H1 (cell line): ENCODE measurements at regions not wholly inside any gene's neighbourhood (a gene's known extent, or its start where the extent isn't known, plus 50 kb on each side); places are given as distances from the start of the nearest gene placed in this dataset.

Experiments used
- CTCF ChIA-PET: fragments of 300-600 bp; sonication (Branson Sonifier 250); formaldehyde crosslinking; loops from one replicate; lab custom pipeline; 2021; ENCODE audit not compliant: partially characterized antibody; lab: Charles Lee
- POLR2A ChIA-PET: fragments of 300-600 bp; sonication (Branson Sonifier 250); formaldehyde crosslinking; loops from one replicate; lab custom pipeline; 2021; ENCODE audit warnings: inconsistent platforms; ENCODE audit not compliant: partially characterized antibody; lab: Charles Lee
- DNase-seq, 2 experiments: peaks; one replicate each; pipeline versions ENCODE4 v3.0.0 to v3.0.0-alpha.2; 2010 to 2022; ENCODE audit warnings: low spot score in 2 of 2, low read depth in 1 of 2, mixed read lengths in 1 of 2
- FAIRE-seq: peaks from 2 replicates; lab custom pipeline; 2011; peaks lifted over from hg19 to GRCh38; lab: Jason Lieb, UNC
- H2AFZ ChIP-seq: 2 replicates; pipeline ENCODE4 v1.8.1; 2012; ENCODE audit warnings: low read length, inconsistent platforms
- H2AK5ac ChIP-seq: 2 replicates; pipeline ENCODE4 v1.6.1; 2013; ENCODE audit warnings: low read depth, low read length
- H2BK120ac ChIP-seq: replicated peaks from 2 replicates; pipeline ENCODE3; 2013; ENCODE audit warnings: low read depth, low read length, inconsistent platforms
- H2BK12ac ChIP-seq: 2 replicates; pipeline ENCODE4 v1.6.1; 2013; ENCODE audit warnings: low read depth, low read length
- H2BK15ac ChIP-seq: 2 replicates; pipeline ENCODE4 v1.6.1; 2013; ENCODE audit warnings: low read length
- H2BK20ac ChIP-seq: 2 replicates; pipeline ENCODE4 v1.6.1; 2013; ENCODE audit warnings: low read length
- H2BK5ac ChIP-seq: 2 replicates; pipeline ENCODE4 v1.6.1; 2013; ENCODE audit warnings: low read depth, low read length
- H3K14ac ChIP-seq: 2 replicates; pipeline ENCODE4 v1.6.1; 2013; ENCODE audit warnings: inconsistent platforms; ENCODE audit not compliant: insufficient read length
- H3K18ac ChIP-seq: 2 replicates; pipeline ENCODE4 v1.6.1; 2013; ENCODE audit warnings: low read length; ENCODE audit errors: extremely low read depth
- H3K23ac ChIP-seq: 2 replicates; pipeline ENCODE4 v1.6.1; 2013; ENCODE audit warnings: inconsistent platforms; ENCODE audit not compliant: insufficient read length
- H3K23me2 ChIP-seq: 2 replicates; pipeline ENCODE4 v1.6.1; 2013; ENCODE audit warnings: low read depth, low read length
- H3K27ac ChIP-seq: 2 replicates; pipeline ENCODE4 v1.6.1; 2011; ENCODE audit warnings: low read depth, low read length, inconsistent platforms
- H3K27me3 ChIP-seq, 4 experiments: replicated peaks in 1 of 4; 1 replicate in 1 of 4; 2 replicates in 3 of 4; pipeline versions ENCODE4 v1.6.1 to v1.8.1; 2011 to 2013; ENCODE audit warnings: low read length in 3 of 4, mild to moderate bottlenecking in 3 of 4, inconsistent platforms in 2 of 4, mixed read lengths in 2 of 4, moderate library complexity in 1 of 4; ENCODE audit not compliant: control insufficient read depth in 3 of 4, insufficient read depth in 3 of 4; ENCODE audit errors: extremely low read depth in 1 of 4
- H3K36me3 ChIP-seq, 4 experiments: 2 replicates each; pipeline versions ENCODE4 v1.6.1 to v1.8.1; 2011 to 2013; ENCODE audit warnings: mild to moderate bottlenecking in 4 of 4, low read length in 3 of 4, moderate library complexity in 2 of 4, control low read depth in 1 of 4, inconsistent platforms in 1 of 4; ENCODE audit not compliant: insufficient read depth in 4 of 4, control insufficient read depth in 2 of 4
- H3K4ac ChIP-seq: replicated peaks from 2 replicates; pipeline ENCODE3; 2013; ENCODE audit warnings: low read length, low read depth, mixed read lengths, inconsistent platforms; ENCODE audit not compliant: insufficient read length
- H3K4me1 ChIP-seq, 4 experiments: replicated peaks in 1 of 4; 1 replicate in 1 of 4; 2 replicates in 3 of 4; pipeline versions ENCODE4 v1.6.1 to v1.8.1; 2011 to 2013; ENCODE audit warnings: low read length in 3 of 4, inconsistent platforms in 2 of 4, mixed read lengths in 1 of 4; ENCODE audit not compliant: insufficient read depth in 4 of 4, control insufficient read depth in 3 of 4
- H3K4me2 ChIP-seq, 2 experiments: 2 replicates each; pipeline versions ENCODE4 v1.6.1 to v1.8.1; 2011 to 2013; ENCODE audit warnings: low read depth in 2 of 2, low read length in 2 of 2, control low read depth in 1 of 2, inconsistent platforms in 1 of 2, mild to moderate bottlenecking in 1 of 2; ENCODE audit not compliant: insufficient read depth in 1 of 2
- H3K4me3 ChIP-seq, 4 experiments: fragments of 200-600, 300-600 bp in 1 of 4; sonication (generic), shearing (Covaris generic), sonication (Bioruptor Twin) in 1 of 4; 2 replicates each; pipeline versions ENCODE4 v1.5.1 to v1.8.1; 2011 to 2016; ENCODE audit warnings: low read length in 4 of 4, low read depth in 3 of 4, control low read depth in 2 of 4, inconsistent platforms in 2 of 4, mild to moderate bottlenecking in 2 of 4, mixed read lengths in 1 of 4, moderate library complexity in 1 of 4; ENCODE audit not compliant: insufficient read depth in 2 of 4; ENCODE audit errors: extremely low read depth in 1 of 4
- H3K56ac ChIP-seq: replicated peaks from 2 replicates; pipeline ENCODE3; 2013; ENCODE audit warnings: low read depth, mild to moderate bottlenecking, mixed read lengths, low read length, inconsistent platforms; ENCODE audit not compliant: insufficient read length
- H3K79me1 ChIP-seq: 2 replicates; pipeline ENCODE4 v1.6.1; 2013; ENCODE audit warnings: low read depth, low read length, control low read depth
- H3K79me2 ChIP-seq, 2 experiments: 2 replicates each; pipeline versions ENCODE4 v1.6.1 to v1.8.1; 2012 to 2013; ENCODE audit warnings: low read length in 2 of 2, mild to moderate bottlenecking in 2 of 2, inconsistent platforms in 1 of 2; ENCODE audit not compliant: insufficient read depth in 2 of 2, control insufficient read depth in 1 of 2
- H3K9ac ChIP-seq, 4 experiments: replicated peaks in 1 of 4; 1 replicate in 1 of 4; 2 replicates in 3 of 4; pipeline versions ENCODE4 v1.6.1 to v1.8.1; 2011 to 2013; ENCODE audit warnings: low read depth in 3 of 4, low read length in 3 of 4, control low read depth in 2 of 4, mild to moderate bottlenecking in 2 of 4, moderate library complexity in 2 of 4, inconsistent platforms in 1 of 4; ENCODE audit errors: extremely low read depth in 1 of 4
- H3K9me3 ChIP-seq, 2 experiments: 2 replicates each; pipeline versions ENCODE4 v1.6.1 to v1.8.1; 2012 to 2013; ENCODE audit warnings: mild to moderate bottlenecking in 2 of 2, moderate library complexity in 2 of 2, control low read depth in 1 of 2, inconsistent platforms in 1 of 2, low read depth in 1 of 2, low read length in 1 of 2, mixed read lengths in 1 of 2; ENCODE audit not compliant: insufficient read depth in 2 of 2
- H4K20me1 ChIP-seq, 2 experiments: replicated peaks in 1 of 2; 2 replicates each; pipeline versions ENCODE3 to v1.8.1; 2011 to 2013; ENCODE audit warnings: inconsistent platforms in 2 of 2, low read length in 2 of 2, mild to moderate bottlenecking in 1 of 2; ENCODE audit not compliant: insufficient read depth in 2 of 2, control insufficient read depth in 1 of 2
- H4K5ac ChIP-seq: 2 replicates; pipeline ENCODE4 v1.6.1; 2013; ENCODE audit warnings: low read length, low read depth, mixed read lengths, inconsistent platforms; ENCODE audit not compliant: insufficient read length
- H4K8ac ChIP-seq: 2 replicates; pipeline ENCODE4 v1.8.0; 2013; ENCODE audit warnings: mild to moderate bottlenecking, moderate library complexity, low read length, inconsistent platforms; ENCODE audit not compliant: insufficient read depth; ENCODE audit errors: extremely low read depth
- H4K91ac ChIP-seq: replicated peaks from 2 replicates; pipeline ENCODE3; 2013; ENCODE audit warnings: low read length, mixed read lengths, inconsistent platforms; ENCODE audit not compliant: insufficient read length
- BCL11A ChIP-seq, 2 experiments: IDR thresholded peaks; one replicate each; pipeline ENCODE4 v1.6.1; 2011; ENCODE audit warnings: low read depth in 2 of 2, low read length in 2 of 2, mild to moderate bottlenecking in 2 of 2
- BRCA1 ChIP-seq: IDR thresholded peaks from 2 replicates; pipeline ENCODE4 v1.6.1; 2012; ENCODE audit warnings: low read depth, low read length, improper control_type of control experiment
- CREB1 ChIP-seq: IDR thresholded peaks from 2 replicates; pipeline ENCODE4 v1.6.1; 2012; ENCODE audit warnings: inconsistent platforms
- CTCF ChIP-seq, 3 experiments: IDR thresholded peaks; 1 replicate in 2 of 3; 2 replicates in 1 of 3; pipeline versions ENCODE4 v1.5.1 to v1.6.1; 2011; ENCODE audit warnings: low read length in 3 of 3, mild to moderate bottlenecking in 3 of 3, inconsistent platforms in 2 of 3, low read depth in 1 of 3, moderate library complexity in 1 of 3; ENCODE audit not compliant: insufficient read depth in 1 of 3; ENCODE audit errors: control extremely low read depth in 1 of 3
- KDM4A ChIP-seq: IDR thresholded peaks from one replicate; pipeline ENCODE4 v1.7.1; 2012; ENCODE audit warnings: low read depth, mild to moderate bottlenecking, moderate library complexity, low read length, inconsistent platforms; ENCODE audit not compliant: severe bottlenecking
- KDM5A ChIP-seq: fragments of 200-600 bp; IDR thresholded peaks from 2 replicates; pipeline ENCODE4 v1.7.1; 2012; ENCODE audit warnings: mild to moderate bottlenecking, low read length, inconsistent platforms, mixed read lengths
- RAD21 ChIP-seq, 2 experiments: IDR thresholded peaks in 1 of 2; conservative IDR thresholded peaks in 1 of 2; 2 replicates each; pipeline ENCODE4 v1.6.1; 2011; ENCODE audit warnings: low read depth in 2 of 2, low read length in 2 of 2, improper control_type of control experiment in 1 of 2, inconsistent platforms in 1 of 2, mild to moderate bottlenecking in 1 of 2, moderate library complexity in 1 of 2
- SIRT6 ChIP-seq: IDR thresholded peaks from one replicate; pipeline ENCODE4 v1.7.1; 2012; ENCODE audit warnings: low read length, inconsistent platforms
- SRF ChIP-seq: IDR thresholded peaks from 2 replicates; pipeline ENCODE4 v1.6.1; 2011; ENCODE audit warnings: mild to moderate bottlenecking, low read depth, low read length, moderate library complexity
- TEAD4 ChIP-seq: IDR thresholded peaks from 2 replicates; pipeline ENCODE4 v1.6.1; 2012; ENCODE audit warnings: low read depth, low read length, inconsistent platforms, mixed read lengths
- YY1 ChIP-seq: IDR thresholded peaks from 2 replicates; pipeline ENCODE4 v1.6.1; 2011; ENCODE audit warnings: low read depth, mild to moderate bottlenecking, low read length
- ZNF274 ChIP-seq: IDR thresholded peaks from 2 replicates; pipeline ENCODE4 v1.7.0; 2012; ENCODE audit warnings: low read length, borderline replicate concordance; ENCODE audit errors: extremely low read depth
- WGBS, 2 experiments: shearing (Covaris generic) in 1 of 2; methylation state at CpG; one replicate each; pipeline versions ENCODE4 v1.1.6 to v1.1.7; 2013 to 2015; ENCODE audit warnings: low lambda C conversion rate in 2 of 2, mixed read lengths in 2 of 2, inconsistent platforms in 1 of 2, low coverage in 1 of 2, missing lambda C conversion rate in 1 of 2; ENCODE audit not compliant: insufficient replicate concordance in 2 of 2, insufficient coverage in 1 of 2, insufficient read length in 1 of 2; ENCODE audit errors: extremely low coverage in 1 of 2, missing lambda C conversion rate in 1 of 2; 5-methylcytosine and 5-hydroxymethylcytosine counted together
- TF ChIP-seq, protein P1 (sequence below): IDR thresholded peaks from 2 replicates; pipeline ENCODE4 v1.6.1; 2011; ENCODE audit warnings: low read depth, mild to moderate bottlenecking, low read length; ENCODE audit not compliant: insufficient read depth

GRCh38 chr3:162658003-162658402 lies 1161.4 kb downstream of the OTOL1 start:
- WGBS, 2 experiments = 88% methylated on average over 1 of the region's 1 CpG; no CpG with 5 or more reads in 1 of the 2 experiments
- Histone ChIP-seq H3K27me3 (no peaks in the 10 kb centered on the region), H2BK15ac (no peak overlapping the region), H2AFZ (no peak overlapping the region), H3K56ac (no peak overlapping the region), H3K23me2 (no peaks in the 10 kb centered on the region), H2BK20ac (no peak overlapping the region), H4K8ac (no peak overlapping the region), H3K23ac (no peak overlapping the region), H2BK12ac (no peak overlapping the region), H3K18ac (no peak overlapping the region), H3K9me3 (peaks cover 2 to 11% of the 10 kb centered on the region in 2 experiments; a peak in 3 of 4 replicates), H4K20me1 (no peaks in the 10 kb centered on the region), H3K4me3 (no peak overlapping the region), H3K79me1 (no peaks in the 10 kb centered on the region), H3K4ac (no peak overlapping the region), H2BK5ac (no peak overlapping the region), H3K4me1 (no peaks in the 10 kb centered on the region), H3K14ac (no peak overlapping the region), H3K36me3 (no peaks in the 10 kb centered on the region; a peak in 1 of 8 replicates), H2AK5ac (no peak overlapping the region), H2BK120ac (no peak overlapping the region), H3K9ac (no peak overlapping the region), H4K5ac (no peak overlapping the region), H3K79me2 (no peaks in the 10 kb centered on the region), H3K27ac (no peak overlapping the region), H3K4me2 (no peak overlapping the region), H4K91ac (no peak overlapping the region)
- no peak for FAIRE-seq
- ChIA-PET CTCF (no interaction called here), POLR2A (no interaction called here)
- DNase-seq = no peak
- no peak for TF ChIP-seq KDM5A
- no peak for TF ChIP-seq SRF
- TF ChIP-seq BRCA1 = no peak
- no peak for TF ChIP-seq TEAD4
- TF ChIP-seq SIRT6 = no peak
- no peak for TF ChIP-seq CTCF (IDR thresholded peaks at IDR 0.05; ENCODE audit: control extremely low read depth in 1 of 3, insufficient read depth in 1 of 3, low read depth in 1 of 3, low read length in 3 of 3)
- no peak for TF ChIP-seq KDM4A
- TF ChIP-seq, protein P1, sequence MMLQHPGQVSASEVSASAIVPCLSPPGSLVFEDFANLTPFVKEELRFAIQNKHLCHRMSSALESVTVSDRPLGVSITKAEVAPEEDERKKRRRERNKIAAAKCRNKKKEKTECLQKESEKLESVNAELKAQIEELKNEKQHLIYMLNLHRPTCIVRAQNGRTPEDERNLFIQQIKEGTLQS = no peak
- TF ChIP-seq YY1 = no peak
- TF ChIP-seq BCL11A (IDR thresholded peaks at IDR 0.05; ENCODE audit: low read depth in 2 of 2, low read length in 2 of 2) = no peak
- TF ChIP-seq RAD21 (IDR thresholded peaks at IDR 0.05 in 1 of 2, conservative IDR thresholded peaks at IDR 0.05 in 1 of 2; ENCODE audit: low read depth in 2 of 2, low read length in 2 of 2) = no peak
- TF ChIP-seq ZNF274 = no peak
- no peak for TF ChIP-seq CREB1
